GM12878 (cell line): ENCODE measurements at regions not wholly inside any gene's neighbourhood (a gene's known extent, or its start where the extent isn't known, plus 50 kb on each side); places are given as distances from the start of the nearest gene placed in this dataset.
A peak's percentile ranks its signal among the peaks of the same experiment; 100 is the strongest.

Experiments used
- ATAC-seq: fragments of 200-7000 bp; cut with Tn5 transposase; 3 replicates; pipeline ENCODE4 v1.9.1; 2020; ENCODE audit warnings: mild to moderate bottlenecking, moderate library complexity
- BruUV-seq: library from RNA; stranded (reverse); fragments of 400-500 nt; replicated peaks from 2 replicates; lab custom pipeline; 2021; lab: Mats Ljungman, UMichigan
- CTCF ChIA-PET: fragments of 300-600 bp; sonication (Branson Sonifier 250); formaldehyde crosslinking; extraction: SDS; loops from one replicate; lab custom pipeline; 2021; ENCODE audit warnings: inconsistent platforms; lab: Yijun Ruan, JAX
- POLR2A ChIA-PET: fragments of 350-600 bp; formaldehyde crosslinking; extraction: SDS; loops from one replicate; lab custom pipeline; 2021; ENCODE audit warnings: inconsistent platforms; lab: Charles Lee
- RAD21 ChIA-PET: fragments of 300-600 bp; sonication (Branson Sonifier 250); formaldehyde crosslinking; loops from one replicate; lab custom pipeline; 2023; ENCODE audit warnings: antibody characterized with exemption; ENCODE audit not compliant: unreplicated experiment; lab: Charles Lee
- SMC1A ChIA-PET: fragments of 300-600 bp; sonication (Branson Sonifier 250); formaldehyde crosslinking; loops from one replicate; lab custom pipeline; 2023; ENCODE audit not compliant: unreplicated experiment, uncharacterized antibody; lab: Charles Lee
- DNase-seq: peaks from one replicate; pipeline ENCODE4 v3.0.0-alpha.2; 2011; ENCODE audit warnings: low read depth, low spot score
- FAIRE-seq: peaks from 3 replicates; lab custom pipeline; 2011; peaks lifted over from hg19 to GRCh38; lab: Jason Lieb, UNC
- H2AFZ ChIP-seq: 2 replicates; pipeline ENCODE4 v1.6.0; 2011; ENCODE audit warnings: low read depth, low read length, control low read depth; ENCODE audit not compliant: control insufficient read depth
- H3K27ac ChIP-seq: 2 replicates; pipeline ENCODE4 v1.5.1; 2011; ENCODE audit warnings: control low read depth; ENCODE audit not compliant: control insufficient read depth, insufficient read depth
- H3K27me3 ChIP-seq, 2 experiments: replicated peaks in 1 of 2; 2 replicates each; pipeline versions ENCODE4 v1.6.0 to v1.6.1; 2011; ENCODE audit warnings: low read length in 1 of 2; ENCODE audit not compliant: control insufficient read depth in 2 of 2, insufficient read depth in 2 of 2
- H3K36me3 ChIP-seq, 2 experiments: 2 replicates each; pipeline ENCODE4 v1.5.1; 2011; ENCODE audit warnings: low read length in 1 of 2; ENCODE audit not compliant: control insufficient read depth in 2 of 2, insufficient read depth in 2 of 2
- H3K4me1 ChIP-seq: 2 replicates; pipeline ENCODE4 v1.6.1; 2011; ENCODE audit warnings: mild to moderate bottlenecking, low read length, moderate library complexity, mixed read lengths; ENCODE audit not compliant: control insufficient read depth, insufficient read depth
- H3K4me2 ChIP-seq: 2 replicates; pipeline ENCODE4 v1.6.0; 2011; ENCODE audit warnings: control low read depth; ENCODE audit not compliant: control insufficient read depth, insufficient read depth
- H3K4me3 ChIP-seq: fragments of 200-600 bp; sonication (generic); 2 replicates; pipeline ENCODE4 v1.5.1; 2016
- H3K79me2 ChIP-seq: 2 replicates; pipeline ENCODE4 v1.6.0; 2011; ENCODE audit warnings: low read length; ENCODE audit not compliant: control insufficient read depth, insufficient read depth
- H3K9ac ChIP-seq: 2 replicates; pipeline ENCODE4 v1.8.0; 2011; ENCODE audit warnings: low read length, control low read depth, mixed read lengths; ENCODE audit not compliant: control insufficient read depth, insufficient read depth
- H3K9me3 ChIP-seq: replicated peaks from 3 replicates; pipeline ENCODE4 v1.5.1; 2011; ENCODE audit warnings: mild to moderate bottlenecking, low read length; ENCODE audit not compliant: control insufficient read depth, insufficient read depth
- H4K20me1 ChIP-seq: 2 replicates; pipeline ENCODE4 v1.6.0; 2011; ENCODE audit not compliant: control insufficient read depth, insufficient read depth
- CREM ChIP-seq: IDR thresholded peaks from 2 replicates; pipeline ENCODE4 v1.6.1; 2014; ENCODE audit warnings: antibody characterized with exemption, low read depth
- EED ChIP-seq: sonication (generic); IDR thresholded peaks from 2 replicates; pipeline ENCODE4 v1.6.1; 2016; ENCODE audit warnings: antibody characterized with exemption, low read depth
- ETV6 ChIP-seq, 2 experiments: fragments of 450-650 bp in 1 of 2; IDR thresholded peaks in 1 of 2; conservative IDR thresholded peaks in 1 of 2; 2 replicates each; pipeline ENCODE4 v1.6.1; 2014; ENCODE audit warnings: antibody characterized with exemption in 1 of 2, borderline replicate concordance in 1 of 2, low read depth in 1 of 2, mild to moderate bottlenecking in 1 of 2, moderate library complexity in 1 of 2
- GABPA ChIP-seq: IDR thresholded peaks from 2 replicates; pipeline ENCODE4 v1.6.1; 2014; ENCODE audit warnings: antibody characterized with exemption, low read depth, mild to moderate bottlenecking, inconsistent platforms
- HDAC6 ChIP-seq: fragments of 200-600 bp; sonication (generic); IDR thresholded peaks from one replicate; pipeline ENCODE4 v1.8.0; 2017; ENCODE audit warnings: antibody characterized with exemption; ENCODE audit not compliant: unreplicated experiment
- JUNB ChIP-seq: IDR thresholded peaks from 2 replicates; pipeline ENCODE4 v1.6.1; 2016; ENCODE audit warnings: antibody characterized with exemption, mild to moderate bottlenecking
- POLR2A ChIP-seq: IDR thresholded peaks from 2 replicates; pipeline ENCODE4 v1.6.1; 2011; ENCODE audit warnings: low read depth, mild to moderate bottlenecking, low read length
- PRDM15 ChIP-seq: fragments of 450-650 bp; formaldehyde crosslinking; IDR thresholded peaks from 2 replicates; pipeline ENCODE4 v1.4.0; 2020; ENCODE audit warnings: mild to moderate bottlenecking, moderate library complexity
- RUNX3 ChIP-seq: IDR thresholded peaks from 2 replicates; pipeline ENCODE4 v1.6.1; 2012; ENCODE audit warnings: low read length, inconsistent platforms
- STAT3 ChIP-seq: IDR thresholded peaks from 2 replicates; pipeline ENCODE4 v1.6.1; 2011; ENCODE audit warnings: low read depth, low read length, improper control_type of control experiment
- ZNF217 ChIP-seq: fragments of 450-650 bp; IDR thresholded peaks from 2 replicates; pipeline ENCODE4 v1.6.1; 2017; ENCODE audit warnings: antibody characterized with exemption, mild to moderate bottlenecking
- WGBS: methylation state at CpG from one replicate; pipeline ENCODE4 v1.1.6; 2016; ENCODE audit warnings: low lambda C conversion rate; ENCODE audit not compliant: insufficient replicate concordance, insufficient coverage; ENCODE audit errors: missing lambda C conversion rate; 5-methylcytosine and 5-hydroxymethylcytosine counted together
- in situ Hi-C: fragments of 300-500 bp; cut with MboI; formaldehyde crosslinking; loops from 9 replicates; pipeline ENCODE4 v1.14.3; 2018; ENCODE audit warnings: mixed read lengths
- intact Hi-C: fragments of 100-400 bp; cut with micrococcal nuclease; formaldehyde crosslinking; loops from one replicate; pipeline ENCODE4 v1.14.2; 2022; ENCODE audit not compliant: unreplicated experiment
- TF ChIP-seq, protein P1 (sequence below): IDR thresholded peaks from 2 replicates; pipeline ENCODE4 v1.6.1; 2012; ENCODE audit warnings: mild to moderate bottlenecking, low read depth, low read length
- TF ChIP-seq, protein P2 (sequence below): fragments of 450-650 bp; IDR thresholded peaks from 2 replicates; pipeline ENCODE4 v1.6.1; 2018; ENCODE audit warnings: mild to moderate bottlenecking, low read depth, moderate library complexity; ENCODE audit not compliant: partially characterized antibody

DNA sequence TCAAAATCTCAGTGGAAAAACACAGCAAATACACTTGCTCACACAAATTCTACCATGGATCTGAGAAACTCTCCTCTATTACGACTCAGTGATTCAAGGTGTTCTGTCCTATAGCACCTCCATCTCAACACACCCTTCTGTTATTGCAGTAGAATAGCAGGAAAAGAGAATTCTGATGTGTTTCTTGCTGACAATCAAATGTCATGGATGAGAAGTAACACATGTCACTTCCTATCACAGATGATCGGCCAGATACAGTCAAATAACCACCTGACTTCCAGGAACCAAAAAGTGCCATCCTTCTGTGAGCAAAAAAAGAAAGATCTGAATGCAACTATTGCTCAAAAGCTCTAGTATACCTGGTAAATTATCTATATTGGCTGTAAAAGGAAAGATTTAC lies 734.2 kb upstream of the GBE1 start (continued):
- TF ChIP-seq, protein P1, sequence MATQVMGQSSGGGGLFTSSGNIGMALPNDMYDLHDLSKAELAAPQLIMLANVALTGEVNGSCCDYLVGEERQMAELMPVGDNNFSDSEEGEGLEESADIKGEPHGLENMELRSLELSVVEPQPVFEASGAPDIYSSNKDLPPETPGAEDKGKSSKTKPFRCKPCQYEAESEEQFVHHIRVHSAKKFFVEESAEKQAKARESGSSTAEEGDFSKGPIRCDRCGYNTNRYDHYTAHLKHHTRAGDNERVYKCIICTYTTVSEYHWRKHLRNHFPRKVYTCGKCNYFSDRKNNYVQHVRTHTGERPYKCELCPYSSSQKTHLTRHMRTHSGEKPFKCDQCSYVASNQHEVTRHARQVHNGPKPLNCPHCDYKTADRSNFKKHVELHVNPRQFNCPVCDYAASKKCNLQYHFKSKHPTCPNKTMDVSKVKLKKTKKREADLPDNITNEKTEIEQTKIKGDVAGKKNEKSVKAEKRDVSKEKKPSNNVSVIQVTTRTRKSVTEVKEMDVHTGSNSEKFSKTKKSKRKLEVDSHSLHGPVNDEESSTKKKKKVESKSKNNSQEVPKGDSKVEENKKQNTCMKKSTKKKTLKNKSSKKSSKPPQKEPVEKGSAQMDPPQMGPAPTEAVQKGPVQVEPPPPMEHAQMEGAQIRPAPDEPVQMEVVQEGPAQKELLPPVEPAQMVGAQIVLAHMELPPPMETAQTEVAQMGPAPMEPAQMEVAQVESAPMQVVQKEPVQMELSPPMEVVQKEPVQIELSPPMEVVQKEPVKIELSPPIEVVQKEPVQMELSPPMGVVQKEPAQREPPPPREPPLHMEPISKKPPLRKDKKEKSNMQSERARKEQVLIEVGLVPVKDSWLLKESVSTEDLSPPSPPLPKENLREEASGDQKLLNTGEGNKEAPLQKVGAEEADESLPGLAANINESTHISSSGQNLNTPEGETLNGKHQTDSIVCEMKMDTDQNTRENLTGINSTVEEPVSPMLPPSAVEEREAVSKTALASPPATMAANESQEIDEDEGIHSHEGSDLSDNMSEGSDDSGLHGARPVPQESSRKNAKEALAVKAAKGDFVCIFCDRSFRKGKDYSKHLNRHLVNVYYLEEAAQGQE = no peak
- TF ChIP-seq, all 136 proteins: peak for 0

GRCh38 chr3:82494977-82495489 lies 733.6 kb upstream of the GBE1 start:
- WGBS = 0% methylated on average over 1 of the region's 1 CpG
- Histone ChIP-seq H4K20me1 (no peaks in the 10 kb centered on the region), H3K36me3 (no peaks in the 10 kb centered on the region), H3K4me3 (no peak overlapping the region), H3K79me2 (no peaks in the 10 kb centered on the region), H3K27ac (no peak overlapping the region), H3K9me3 (no peaks in the 10 kb centered on the region), H3K27me3 (no peaks in the 10 kb centered on the region), H3K4me1 (no peaks in the 10 kb centered on the region), H2AFZ (no peak overlapping the region), H3K9ac (no peak overlapping the region), H3K4me2 (no peak overlapping the region)
- ChIA-PET RAD21 (no interaction called here), POLR2A (no interaction called here), SMC1A (no interaction called here), CTCF (interaction anchor here (1.2 kb wide), 1 partner anchor 490 kb away, joined by 3 read pairs; no protein-coding TSS in a partner anchor)
- in situ Hi-C loops = no loop called here
- intact Hi-C loops = loop anchor here (10.0 kb wide), 1 partner anchor 1030 kb away; no protein-coding TSS in a partner anchor
- BruUV-seq = no TSS peak
- DNase-seq (no peak), ATAC-seq (peak; percentile 73), FAIRE-seq (no peak)
- TF ChIP-seq PRDM15 = no peak
- peak; percentile 20; the same call in 1 of the 2 replicates for TF ChIP-seq CREM
- peak in 1 of 2 experiments; percentile 40; a peak in 1 of 4 replicates for TF ChIP-seq ETV6 (conservative IDR thresholded peaks at IDR 0.05 in 1 of 2, IDR thresholded peaks at IDR 0.05 in 1 of 2; ENCODE audit: borderline replicate concordance in 1 of 2, low read depth in 1 of 2)
- TF ChIP-seq RUNX3 = peak; percentile 71; the same call in 1 of the 2 replicates
- TF ChIP-seq GABPA = no peak
- no peak for TF ChIP-seq HDAC6
- TF ChIP-seq STAT3 = no peak
- 0 out of 2 replicates have a peak, but pooled peaks have one; percentile 26 for TF ChIP-seq EED
- TF ChIP-seq, protein P2, sequence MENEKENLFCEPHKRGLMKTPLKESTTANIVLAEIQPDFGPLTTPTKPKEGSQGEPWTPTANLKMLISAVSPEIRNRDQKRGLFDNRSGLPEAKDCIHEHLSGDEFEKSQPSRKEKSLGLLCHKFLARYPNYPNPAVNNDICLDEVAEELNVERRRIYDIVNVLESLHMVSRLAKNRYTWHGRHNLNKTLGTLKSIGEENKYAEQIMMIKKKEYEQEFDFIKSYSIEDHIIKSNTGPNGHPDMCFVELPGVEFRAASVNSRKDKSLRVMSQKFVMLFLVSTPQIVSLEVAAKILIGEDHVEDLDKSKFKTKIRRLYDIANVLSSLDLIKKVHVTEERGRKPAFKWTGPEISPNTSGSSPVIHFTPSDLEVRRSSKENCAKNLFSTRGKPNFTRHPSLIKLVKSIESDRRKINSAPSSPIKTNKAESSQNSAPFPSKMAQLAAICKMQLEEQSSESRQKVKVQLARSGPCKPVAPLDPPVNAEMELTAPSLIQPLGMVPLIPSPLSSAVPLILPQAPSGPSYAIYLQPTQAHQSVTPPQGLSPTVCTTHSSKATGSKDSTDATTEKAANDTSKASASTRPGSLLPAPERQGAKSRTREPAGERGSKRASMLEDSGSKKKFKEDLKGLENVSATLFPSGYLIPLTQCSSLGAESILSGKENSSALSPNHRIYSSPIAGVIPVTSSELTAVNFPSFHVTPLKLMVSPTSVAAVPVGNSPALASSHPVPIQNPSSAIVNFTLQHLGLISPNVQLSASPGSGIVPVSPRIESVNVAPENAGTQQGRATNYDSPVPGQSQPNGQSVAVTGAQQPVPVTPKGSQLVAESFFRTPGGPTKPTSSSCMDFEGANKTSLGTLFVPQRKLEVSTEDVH = no peak
- peak; percentile 75 for TF ChIP-seq JUNB
- TF ChIP-seq ZNF217 = no peak
- TF ChIP-seq POLR2A = no peak
